MCF 10A (cell line): ENCODE measurements at regions not wholly inside any gene's neighbourhood (a gene's known extent, or its start where the extent isn't known, plus 50 kb on each side); places are given as distances from the start of the nearest gene placed in this dataset.

ENCODE experiments used
- BruUV-seq: library from RNA; stranded (reverse); fragments of 400-500 nt; replicated peaks from 2 replicates; lab custom pipeline; 2021; lab: Mats Ljungman, UMichigan
- CTCF ChIA-PET: fragments of 300-600 bp; sonication (Branson Sonifier 250); formaldehyde crosslinking; extraction: SDS; loops from one replicate; lab custom pipeline; 2021; ENCODE audit warnings: antibody characterized with exemption, inconsistent platforms; lab: Yijun Ruan, JAX
- POLR2A ChIA-PET: fragments of 300-600, 350-650 bp; sonication (Branson Sonifier 250); formaldehyde crosslinking; extraction: SDS; loops from one replicate; lab custom pipeline; 2020; ENCODE audit warnings: antibody characterized with exemption, inconsistent platforms; lab: Yijun Ruan, JAX
- DNase-seq: peaks from one replicate; pipeline ENCODE4 v3.0.0-alpha.2; 2018; ENCODE audit not compliant: unreplicated experiment
- H3K27ac Mint-ChIP-seq: one replicate; pipeline ENCODE4 v1.8.0; 2022; ENCODE audit warnings: mild to moderate bottlenecking, low read depth, mixed read lengths; ENCODE audit not compliant: unreplicated experiment
- H3K27me3 Mint-ChIP-seq: one replicate; pipeline ENCODE4 v1.8.0; 2022; ENCODE audit warnings: mixed read lengths; ENCODE audit not compliant: insufficient read depth, unreplicated experiment
- H3K36me3 Mint-ChIP-seq: one replicate; pipeline ENCODE4 v1.8.0; 2022; ENCODE audit warnings: mild to moderate bottlenecking, moderate library complexity, mixed read lengths; ENCODE audit not compliant: insufficient read depth, unreplicated experiment
- H3K4me1 Mint-ChIP-seq: one replicate; pipeline ENCODE4 v1.8.0; 2022; ENCODE audit warnings: mixed read lengths; ENCODE audit not compliant: insufficient read depth, unreplicated experiment
- H3K4me3 Mint-ChIP-seq: one replicate; pipeline ENCODE4 v1.8.0; 2022; ENCODE audit warnings: mild to moderate bottlenecking, moderate library complexity, mixed read lengths; ENCODE audit not compliant: unreplicated experiment
- H3K9me3 Mint-ChIP-seq: one replicate; pipeline ENCODE4 v1.8.0; 2022; ENCODE audit warnings: mixed read lengths; ENCODE audit not compliant: unreplicated experiment
- intact Hi-C: fragments of 100-400 bp; cut with micrococcal nuclease; formaldehyde crosslinking; loops from 2 replicates; pipeline ENCODE4 v1.14.1; 2022
- TF ChIP-seq, protein P1 (sequence below): fragments of 200-600 bp; IDR thresholded peaks from one replicate; pipeline ENCODE4 v1.8.0; 2022; ENCODE audit warnings: antibody characterized with exemption, mild to moderate bottlenecking; ENCODE audit not compliant: unreplicated experiment

DNA sequence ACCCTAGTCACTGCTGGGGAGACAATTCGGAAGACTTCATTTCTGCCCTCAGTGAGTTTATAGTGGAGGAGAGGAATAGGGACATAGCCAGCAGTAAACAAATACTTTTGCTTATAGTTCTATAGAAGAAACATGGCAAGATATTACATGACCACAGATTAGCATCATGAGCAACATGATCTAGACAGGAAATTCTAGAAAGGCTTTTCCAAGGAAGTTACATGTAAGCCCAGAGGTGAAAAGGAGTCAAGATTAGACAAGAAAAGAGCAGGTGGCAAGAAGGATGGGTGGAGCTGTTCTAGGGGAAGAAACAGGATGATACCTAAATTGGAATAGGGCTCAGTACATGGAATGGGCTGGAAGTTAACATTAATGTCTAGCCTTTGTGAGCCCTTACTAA is 82.8 kb upstream of the MYO10 start:
- POLR2A ChIA-PET = interaction anchor here (0.5 to 1.9 kb wide), 2 partner anchors 12 to 82 kb away, joined by 4 read pairs; no protein-coding TSS in a partner anchor
- CTCF ChIA-PET = interaction anchor here (0.9 kb wide), 1 partner anchor 171 kb away, joined by 3 read pairs; no protein-coding TSS in a partner anchor
- H3K27me3 Mint-ChIP-seq = no peaks in the 10 kb centered on the region

GRCh38 chr5:17019324-17019723 is 83.2 kb upstream of the MYO10 start:
- no peak overlapping the region for H3K27ac Mint-ChIP-seq

More for the DNA sequence above, 82.8 kb upstream of the MYO10 start:
- no peak overlapping the region for H3K4me3 Mint-ChIP-seq
- H3K36me3 Mint-ChIP-seq = no peaks in the 10 kb centered on the region
- no peaks in the 10 kb centered on the region for H3K4me1 Mint-ChIP-seq
- TF ChIP-seq, protein P1, sequence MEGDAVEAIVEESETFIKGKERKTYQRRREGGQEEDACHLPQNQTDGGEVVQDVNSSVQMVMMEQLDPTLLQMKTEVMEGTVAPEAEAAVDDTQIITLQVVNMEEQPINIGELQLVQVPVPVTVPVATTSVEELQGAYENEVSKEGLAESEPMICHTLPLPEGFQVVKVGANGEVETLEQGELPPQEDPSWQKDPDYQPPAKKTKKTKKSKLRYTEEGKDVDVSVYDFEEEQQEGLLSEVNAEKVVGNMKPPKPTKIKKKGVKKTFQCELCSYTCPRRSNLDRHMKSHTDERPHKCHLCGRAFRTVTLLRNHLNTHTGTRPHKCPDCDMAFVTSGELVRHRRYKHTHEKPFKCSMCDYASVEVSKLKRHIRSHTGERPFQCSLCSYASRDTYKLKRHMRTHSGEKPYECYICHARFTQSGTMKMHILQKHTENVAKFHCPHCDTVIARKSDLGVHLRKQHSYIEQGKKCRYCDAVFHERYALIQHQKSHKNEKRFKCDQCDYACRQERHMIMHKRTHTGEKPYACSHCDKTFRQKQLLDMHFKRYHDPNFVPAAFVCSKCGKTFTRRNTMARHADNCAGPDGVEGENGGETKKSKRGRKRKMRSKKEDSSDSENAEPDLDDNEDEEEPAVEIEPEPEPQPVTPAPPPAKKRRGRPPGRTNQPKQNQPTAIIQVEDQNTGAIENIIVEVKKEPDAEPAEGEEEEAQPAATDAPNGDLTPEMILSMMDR = no peak
- intact Hi-C loops = loop anchor here (10.0 kb wide), 1 partner anchor 166 kb away; no protein-coding TSS in a partner anchor
- H3K27ac Mint-ChIP-seq = no peak overlapping the region
- no TSS peak for BruUV-seq
- no peak for DNase-seq
- H3K9me3 Mint-ChIP-seq = no peaks in the 10 kb centered on the region

GRCh38 chr5:17020678-17021601 is 84.9 kb upstream of the MYO10 start:
- no peaks in the 10 kb centered on the region for H3K27me3 Mint-ChIP-seq
- DNase-seq = no peak
- intact Hi-C loops = no loop called here
- no TSS peak for BruUV-seq
- no peaks in the 10 kb centered on the region for H3K36me3 Mint-ChIP-seq
- H3K4me1 Mint-ChIP-seq = peaks cover 10% of the 10 kb centered on the region
- TF ChIP-seq, protein P1 = no peak
- ChIA-PET POLR2A (no interaction called here), CTCF (interaction anchor here (0.6 kb wide), 2 partner anchors 40 to 81 kb away, joined by 3 read pairs; no protein-coding TSS in a partner anchor)
- H3K4me3 Mint-ChIP-seq = no peak overlapping the region
- H3K9me3 Mint-ChIP-seq = no peaks in the 10 kb centered on the region
- no peak overlapping the region for H3K27ac Mint-ChIP-seq

More at GRCh38 chr5:17019324-17019723, 83.2 kb upstream of the MYO10 start:
- no TSS peak for BruUV-seq
- no peaks in the 10 kb centered on the region for H3K36me3 Mint-ChIP-seq
- no peak for DNase-seq
- ChIA-PET CTCF (no interaction called here), POLR2A (interaction anchor here (1.9 kb wide), 1 partner anchor 82 kb away, joined by 4 read pairs; no protein-coding TSS in a partner anchor)
- H3K9me3 Mint-ChIP-seq = no peaks in the 10 kb centered on the region
- H3K27me3 Mint-ChIP-seq = no peaks in the 10 kb centered on the region
- intact Hi-C loops = loop anchor here (10.0 kb wide), 1 partner anchor 165 kb away; no protein-coding TSS in a partner anchor
- TF ChIP-seq, protein P1 = no peak
- peaks cover 1% of the 10 kb centered on the region for H3K4me1 Mint-ChIP-seq
- H3K4me3 Mint-ChIP-seq = no peak overlapping the region

DNA sequence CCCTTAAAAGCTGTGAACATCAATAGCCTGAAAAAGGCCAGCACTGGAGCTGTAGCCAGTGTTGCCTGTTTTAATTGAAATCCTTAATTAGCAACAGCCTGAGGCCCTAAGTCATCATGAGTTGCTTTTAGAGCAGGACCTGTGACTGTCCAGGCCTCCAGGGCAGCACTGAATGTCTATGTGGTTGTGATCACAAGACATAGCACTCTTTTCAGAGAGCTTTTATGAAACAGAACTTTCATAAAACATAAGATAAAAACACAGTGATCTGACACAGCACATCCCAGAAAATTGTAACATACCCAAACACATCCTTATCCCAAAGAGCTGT is 85.5 kb upstream of the MYO10 start:
- no peak for DNase-seq
- ChIA-PET POLR2A (no interaction called here), CTCF (interaction anchor here (0.6 kb wide), 1 partner anchor 43 kb away, joined by 5 read pairs; no protein-coding TSS in a partner anchor)
- Mint-ChIP-seq H3K36me3 (no peaks in the 10 kb centered on the region), H3K27ac (no peak overlapping the region), H3K4me1 (peaks cover 10% of the 10 kb centered on the region), H3K4me3 (no peak overlapping the region), H3K27me3 (no peaks in the 10 kb centered on the region), H3K9me3 (no peaks in the 10 kb centered on the region)
- intact Hi-C loops = no loop called here
- TF ChIP-seq, protein P1 = no peak
- BruUV-seq = no TSS peak
